ENCODE measurements at regions not wholly inside any gene's neighbourhood (a gene's known extent, or its start where the extent isn't known, plus 50 kb on each side); places are given as distances from the start of the nearest gene placed in this dataset.

DNA sequence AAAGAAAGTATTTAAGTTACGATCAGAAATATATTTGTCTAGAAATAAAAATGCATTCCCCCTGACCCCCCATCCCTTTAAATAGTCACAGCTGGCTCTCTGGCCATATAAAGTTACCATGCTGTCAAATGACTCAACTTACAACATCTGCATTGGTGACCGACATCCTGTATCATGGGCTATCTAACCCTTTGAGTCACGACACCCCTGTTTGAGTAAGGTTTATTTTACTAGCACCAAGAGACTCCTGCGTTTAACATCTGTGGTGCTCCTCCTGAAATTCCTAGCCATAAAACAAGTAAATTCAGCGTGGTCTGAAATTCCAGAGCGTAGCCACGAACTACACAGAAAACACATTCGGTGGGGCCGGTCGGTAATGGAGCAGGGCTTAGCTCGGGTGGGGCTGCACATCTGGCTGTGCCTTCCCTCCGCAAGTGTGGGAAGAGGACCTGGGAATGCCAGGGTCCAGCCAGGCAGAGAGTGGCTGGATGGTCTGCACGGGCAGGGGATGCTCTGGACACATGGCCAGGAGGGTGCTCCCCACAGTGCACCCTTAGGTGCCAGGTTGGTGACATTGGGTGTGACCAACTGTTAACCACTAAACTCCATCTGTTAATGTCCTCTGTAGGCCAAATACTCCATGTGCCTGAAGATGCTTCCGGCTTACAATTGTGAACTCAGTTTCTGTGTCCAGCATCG is 53.0 kb upstream of the CLDN14 start:
- Histone ChIP-seq H3K9me3 (ENCODE audit: low read length) (no peaks in the 10 kb centered on the region; the same call in 1 of the 2 replicates), H2AFZ (ENCODE audit: low read length) (no peak overlapping the region), H3K4me2 (ENCODE audit: low read length) (no peak overlapping the region), H3K36me3 (ENCODE audit: insufficient read depth, low read length) (no peaks in the 10 kb centered on the region), H3K4me3 (ENCODE audit: low read depth, low read length, poor library complexity, severe bottlenecking) (no peak overlapping the region), H3K79me2 (ENCODE audit: insufficient read depth, low read depth, low read length) (no peaks in the 10 kb centered on the region), H3K4me1 (ENCODE audit: insufficient read depth, low read length, poor library complexity, severe bottlenecking) (peaks cover 19% of the 10 kb centered on the region), H3K27ac (ENCODE audit: low read depth, low read length, poor library complexity, severe bottlenecking) (no peak overlapping the region), H3K9me2 (ENCODE audit: insufficient read depth, low read length) (no peaks in the 10 kb centered on the region), H4K20me1 (ENCODE audit: insufficient read depth, low read length) (no peaks in the 10 kb centered on the region)
- POLR2A ChIA-PET, result no interaction called here
- DNase-seq (ENCODE audit: low spot score), result no peak
- no peak for TF ChIP-seq CTCF (conservative IDR thresholded peaks at IDR 0.05; ENCODE audit: low read length)
- TF ChIP-seq EZH2phosphoT487 (IDR thresholded peaks at IDR 0.05; ENCODE audit: borderline replicate concordance, low read depth, low read length), result no peak
- CTCF ChIA-PET (ENCODE audit: unreplicated experiment), result no interaction called here
- intact Hi-C loops (cut with micrococcal nuclease; ENCODE audit: unreplicated experiment), result no loop called here
- BruUV-seq (replicated peaks), result no TSS peak

- intact Hi-C loops (cut with micrococcal nuclease; ENCODE audit: unreplicated experiment), result no loop called here
- POLR2A ChIA-PET, result interaction anchor here (0.6 kb wide), 1 partner anchor 412 kb away, joined by 3 read pairs; no protein-coding TSS in a partner anchor
- H3K79me2 ChIP-seq (ENCODE audit: insufficient read depth, low read depth, low read length), result no peaks in the 10 kb centered on the region
- no peaks in the 10 kb centered on the region for H3K36me3 ChIP-seq (ENCODE audit: insufficient read depth, low read length)
- H4K20me1 ChIP-seq (ENCODE audit: insufficient read depth, low read length), result no peaks in the 10 kb centered on the region
- H3K4me2 ChIP-seq (ENCODE audit: low read length), result no peak overlapping the region
- CTCF ChIA-PET (ENCODE audit: unreplicated experiment), result no interaction called here
- no peak overlapping the region for H2AFZ ChIP-seq (ENCODE audit: low read length)
- no peak for TF ChIP-seq CTCF (conservative IDR thresholded peaks at IDR 0.05; ENCODE audit: low read length)
- TF ChIP-seq EZH2phosphoT487 (IDR thresholded peaks at IDR 0.05; ENCODE audit: borderline replicate concordance, low read depth, low read length), result no peak
- BruUV-seq (replicated peaks), result no TSS peak
- no peak for DNase-seq (ENCODE audit: low spot score)
- H3K9me3 ChIP-seq (ENCODE audit: low read length), result no peaks in the 10 kb centered on the region; the same call in 1 of the 2 replicates
- H3K27ac ChIP-seq (ENCODE audit: low read depth, low read length, poor library complexity, severe bottlenecking), result no peak overlapping the region
- H3K4me1 ChIP-seq (ENCODE audit: insufficient read depth, low read length, poor library complexity, severe bottlenecking), result peaks cover 21% of the 10 kb centered on the region
- H3K4me3 ChIP-seq (ENCODE audit: low read depth, low read length, poor library complexity, severe bottlenecking), result no peak overlapping the region
- H3K9me2 ChIP-seq (ENCODE audit: insufficient read depth, low read length), result no peaks in the 10 kb centered on the region
Measured at GRCh38 chr21:36533468-36533848, 53.5 kb upstream of the CLDN14 start.

GRCh38 chr21:36534656-36535055 is 54.7 kb upstream of the CLDN14 start:
- Histone ChIP-seq H3K4me3 (ENCODE audit: low read depth, low read length, poor library complexity, severe bottlenecking) (no peak overlapping the region), H3K36me3 (ENCODE audit: insufficient read depth, low read length) (no peaks in the 10 kb centered on the region), H2AFZ (ENCODE audit: low read length) (no peak overlapping the region), H3K4me2 (ENCODE audit: low read length) (no peak overlapping the region), H3K9me2 (ENCODE audit: insufficient read depth, low read length) (no peaks in the 10 kb centered on the region), H4K20me1 (ENCODE audit: insufficient read depth, low read length) (no peaks in the 10 kb centered on the region), H3K79me2 (ENCODE audit: insufficient read depth, low read depth, low read length) (no peaks in the 10 kb centered on the region), H3K9me3 (ENCODE audit: low read length) (no peaks in the 10 kb centered on the region; the same call in 1 of the 2 replicates), H3K27ac (ENCODE audit: low read depth, low read length, poor library complexity, severe bottlenecking) (no peak overlapping the region), H3K4me1 (ENCODE audit: insufficient read depth, low read length, poor library complexity, severe bottlenecking) (peaks cover 21% of the 10 kb centered on the region)
- intact Hi-C loops (cut with micrococcal nuclease; ENCODE audit: unreplicated experiment), result no loop called here
- POLR2A ChIA-PET, result interaction anchor here (0.5 to 1.0 kb wide), 3 partner anchors 14 to 136 kb away, joined by 3 to 5 read pairs (median 3); no protein-coding TSS in a partner anchor
- BruUV-seq (replicated peaks), result no TSS peak
- no peak for TF ChIP-seq CTCF (conservative IDR thresholded peaks at IDR 0.05; ENCODE audit: low read length)
- no peak for TF ChIP-seq EZH2phosphoT487 (IDR thresholded peaks at IDR 0.05; ENCODE audit: borderline replicate concordance, low read depth, low read length)
- CTCF ChIA-PET (ENCODE audit: unreplicated experiment), result interaction anchor here (0.8 kb wide), 1 partner anchor 23 kb away, joined by 3 read pairs; no protein-coding TSS in a partner anchor
- DNase-seq (ENCODE audit: low spot score), result no peak

Measured in OCI-LY7 (cell line).